Neural progenitor cell (in vitro differentiated cells): ENCODE measurements at regions not wholly inside any gene's neighbourhood (a gene's known extent, or its start where the extent isn't known, plus 50 kb on each side); places are given as distances from the start of the nearest gene placed in this dataset.

Experiments used
- CTCF ChIP-seq: fragments of 200-600 bp; sonication (generic); IDR thresholded peaks from 2 replicates; pipeline ENCODE4 v1.5.1; 2017; ENCODE audit warnings: antibody characterized with exemption, mild to moderate bottlenecking
- EZH2phosphoT487 ChIP-seq: fragments of 200-600 bp; sonication (generic); IDR thresholded peaks from 2 replicates; pipeline ENCODE4 v1.6.1; 2017; ENCODE audit warnings: antibody characterized with exemption

GRCh38 chr11:46210856-46211255 lies 66.6 kb upstream of the CREB3L1 start:
- TF ChIP-seq CTCF, result no peak
- TF ChIP-seq EZH2phosphoT487, result no peak
